Endothelial cell of umbilical vein (primary cell): ENCODE measurements at regions not wholly inside any gene's neighbourhood (a gene's known extent, or its start where the extent isn't known, plus 50 kb on each side); places are given as distances from the start of the nearest gene placed in this dataset.

ENCODE experiments used
- BruUV-seq: library from RNA; stranded (reverse); fragments of 400-500 nt; replicated peaks from 2 replicates; lab custom pipeline; 2021; lab: Mats Ljungman, UMichigan
- CTCF ChIA-PET: fragments of 300-600, 350-600 bp; sonication (Branson Sonifier 250); formaldehyde crosslinking; loops from one replicate; lab custom pipeline; 2021; ENCODE audit warnings: antibody characterized with exemption, inconsistent platforms; lab: Charles Lee
- POLR2A ChIA-PET: fragments of 300-600, 350-600 bp; sonication (Branson Sonifier 250); formaldehyde crosslinking; loops from one replicate; lab custom pipeline; 2021; ENCODE audit warnings: antibody characterized with exemption, inconsistent platforms; lab: Charles Lee
- DNase-seq: peaks from one replicate; pipeline ENCODE4 v3.0.0-alpha.2; 2011; ENCODE audit warnings: low read depth, low spot score
- FAIRE-seq: peaks from 2 replicates; lab custom pipeline; 2011; peaks lifted over from hg19 to GRCh38; lab: Jason Lieb, UNC
- H2AFZ ChIP-seq: 2 replicates; pipeline ENCODE4 v1.6.0; 2012; ENCODE audit warnings: low read depth, low read length, control low read depth, inconsistent platforms
- H3K27ac ChIP-seq: 2 replicates; pipeline ENCODE4 v1.5.1; 2011; ENCODE audit warnings: low read depth, mild to moderate bottlenecking, control low read depth, low read length, moderate library complexity; ENCODE audit not compliant: insufficient read depth
- H3K27me3 ChIP-seq, 2 experiments: 2 replicates each; pipeline versions ENCODE4 v1.6.0 to v1.6.1; 2011; ENCODE audit warnings: low read length in 2 of 2, mixed read lengths in 1 of 2; ENCODE audit not compliant: control insufficient read depth in 2 of 2, insufficient read depth in 2 of 2
- H3K36me3 ChIP-seq, 2 experiments: 2 replicates in 1 of 2; 3 replicates in 1 of 2; pipeline ENCODE4 v1.5.1; 2011; ENCODE audit warnings: low read length in 2 of 2, mild to moderate bottlenecking in 1 of 2, moderate library complexity in 1 of 2; ENCODE audit not compliant: control insufficient read depth in 2 of 2, insufficient read depth in 2 of 2; ENCODE audit errors: extremely low read depth in 1 of 2
- H3K4me1 ChIP-seq: 3 replicates; pipeline ENCODE4 v1.5.1; 2011; ENCODE audit warnings: mild to moderate bottlenecking, low read length; ENCODE audit not compliant: control insufficient read depth, insufficient read depth; ENCODE audit errors: extremely low read depth
- H3K4me2 ChIP-seq: 2 replicates; pipeline ENCODE4 v1.6.1; 2011; ENCODE audit warnings: low read length, control low read depth, mixed read lengths; ENCODE audit not compliant: insufficient read depth
- H3K4me3 ChIP-seq, 3 experiments: fragments of 200-600 bp in 1 of 3; sonication (generic), shearing (Covaris generic) in 1 of 3; replicated peaks in 1 of 3; 2 replicates each; pipeline ENCODE4 v1.5.1; 2011 to 2016; ENCODE audit warnings: control low read depth in 3 of 3, low read length in 3 of 3, mild to moderate bottlenecking in 2 of 3, inconsistent platforms in 1 of 3, low read depth in 1 of 3, moderate library complexity in 1 of 3; ENCODE audit not compliant: insufficient read depth in 1 of 3
- H3K79me2 ChIP-seq: 2 replicates; pipeline ENCODE4 v1.6.0; 2012; ENCODE audit warnings: low read length, inconsistent platforms; ENCODE audit not compliant: control insufficient read depth, insufficient read depth
- H3K9ac ChIP-seq: replicated peaks from 2 replicates; pipeline ENCODE3; 2011; ENCODE audit warnings: low read length, control low read depth; ENCODE audit not compliant: insufficient read depth; ENCODE audit errors: extremely low read depth
- H3K9me1 ChIP-seq: replicated peaks from 3 replicates; pipeline ENCODE4 v1.6.0; 2011; ENCODE audit warnings: mild to moderate bottlenecking, low read length; ENCODE audit not compliant: control insufficient read depth, insufficient read depth; ENCODE audit errors: extremely low read depth
- H3K9me3 ChIP-seq: replicated peaks from 2 replicates; pipeline ENCODE4 v1.5.1; 2012; ENCODE audit warnings: low read length, inconsistent platforms; ENCODE audit not compliant: control insufficient read depth, insufficient read depth
- H4K20me1 ChIP-seq: replicated peaks from 2 replicates; pipeline ENCODE3; 2011; ENCODE audit warnings: mild to moderate bottlenecking, low read length; ENCODE audit not compliant: control insufficient read depth, insufficient read depth; ENCODE audit errors: extremely low read depth
- CTCF ChIP-seq, 2 donors: IDR thresholded peaks; 1 replicate in 1 of 2; 2 replicates in 1 of 2; pipeline ENCODE4 v1.5.1; 2011; ENCODE audit warnings: low read length in 2 of 2, mild to moderate bottlenecking in 2 of 2, moderate library complexity in 2 of 2, control low read depth in 1 of 2, inconsistent platforms in 1 of 2, low read depth in 1 of 2; ENCODE audit not compliant: insufficient read depth in 1 of 2; ENCODE audit errors: extremely low read depth in 1 of 2
- EZH2 ChIP-seq: IDR thresholded peaks from 2 replicates; pipeline ENCODE4 v1.6.1; 2012; ENCODE audit warnings: borderline replicate concordance, low read depth, mild to moderate bottlenecking, moderate library complexity, low read length, inconsistent platforms; ENCODE audit not compliant: severe bottlenecking
- FOS ChIP-seq: IDR thresholded peaks from 2 replicates; pipeline ENCODE4 v1.6.1; 2011; ENCODE audit warnings: mild to moderate bottlenecking, low read length, moderate library complexity, borderline replicate concordance; ENCODE audit not compliant: insufficient read depth
- GATA2 ChIP-seq: IDR thresholded peaks from 2 replicates; pipeline ENCODE4 v1.7.0; 2011; ENCODE audit warnings: low read depth, mild to moderate bottlenecking, moderate library complexity, mixed read lengths, low read length; ENCODE audit not compliant: insufficient read length, insufficient read depth
- JUN ChIP-seq: IDR thresholded peaks from 2 replicates; pipeline ENCODE4 v1.6.1; 2011; ENCODE audit warnings: borderline replicate concordance, low read depth; ENCODE audit not compliant: insufficient read length, insufficient read depth
- MAX ChIP-seq: IDR thresholded peaks from 2 replicates; pipeline ENCODE4 v1.6.1; 2011; ENCODE audit not compliant: insufficient read depth, insufficient read length
- MYC ChIP-seq: IDR thresholded peaks from one replicate; pipeline ENCODE4 v1.6.1; 2011; ENCODE audit warnings: mild to moderate bottlenecking, low read depth, low read length
- POLR2A ChIP-seq: IDR thresholded peaks from 2 replicates; pipeline ENCODE4 v1.6.1; 2012; ENCODE audit warnings: low read depth, mild to moderate bottlenecking, control low read depth, low read length
- POLR2AphosphoS5 ChIP-seq: IDR thresholded peaks from 2 replicates; pipeline ENCODE4 v1.6.1; 2012; ENCODE audit warnings: low read depth, mild to moderate bottlenecking, control low read depth, low read length, moderate library complexity; ENCODE audit not compliant: insufficient read depth
- dilution Hi-C: fragments of 300-500 bp; cut with MboI; formaldehyde crosslinking; loops from one replicate; pipeline ENCODE4 v1.15.0; 2019; ENCODE audit warnings: low sequenced_read_pairs; ENCODE audit not compliant: extremely low pct_ligation_motif_present
- intact Hi-C: fragments of 100-400 bp; cut with micrococcal nuclease; formaldehyde crosslinking; loops from one replicate; pipeline ENCODE4 v1.10.0; 2022

- no peak for TF ChIP-seq POLR2AphosphoS5
- no peak for TF ChIP-seq POLR2A
- no peak for TF ChIP-seq GATA2
- no peak for TF ChIP-seq EZH2
- no peaks in the 10 kb centered on the region for H3K9me1 ChIP-seq
- no peaks in the 10 kb centered on the region for H3K9me3 ChIP-seq
- H3K27me3 ChIP-seq, result no peaks in the 10 kb centered on the region
- BruUV-seq, result no TSS peak
- ChIA-PET CTCF (interaction anchor here (1.0 kb wide), 1 partner anchor 19 kb away, joined by 3 read pairs; no protein-coding TSS in a partner anchor), POLR2A (no interaction called here)
- H3K36me3 ChIP-seq, result no peaks in the 10 kb centered on the region
- H3K4me2 ChIP-seq, result no peak overlapping the region
- intact Hi-C loops, result no loop called here
- H3K4me1 ChIP-seq, result no peaks in the 10 kb centered on the region
- H3K79me2 ChIP-seq, result no peaks in the 10 kb centered on the region
- DNase-seq, result no peak
- no peak overlapping the region for H3K9ac ChIP-seq
- no peak overlapping the region for H3K4me3 ChIP-seq
- H3K27ac ChIP-seq, result no peak overlapping the region
- no peak overlapping the region for H2AFZ ChIP-seq
- H4K20me1 ChIP-seq, result no peaks in the 10 kb centered on the region
- dilution Hi-C loops, result no loop called here
- no peak for FAIRE-seq
Measured at GRCh38 chr7:85528581-85528980, 341.7 kb upstream of the SEMA3D start.

- Histone ChIP-seq H3K27me3 (no peaks in the 10 kb centered on the region), H3K4me3 (no peak overlapping the region), H3K9me1 (no peaks in the 10 kb centered on the region), H3K36me3 (no peaks in the 10 kb centered on the region), H3K79me2 (no peaks in the 10 kb centered on the region), H3K9me3 (no peaks in the 10 kb centered on the region), H3K9ac (no peak overlapping the region), H3K4me1 (no peaks in the 10 kb centered on the region), H3K27ac (no peak overlapping the region), H2AFZ (no peak overlapping the region), H3K4me2 (no peak overlapping the region), H4K20me1 (no peaks in the 10 kb centered on the region)
- no TSS peak for BruUV-seq
- dilution Hi-C loops, result no loop called here
- DNase-seq (no peak), FAIRE-seq (no peak)
- CTCF ChIA-PET, result no interaction called here
- TF ChIP-seq JUN, result no peak
- TF ChIP-seq FOS, result no peak
- TF ChIP-seq MAX, result no peak
- TF ChIP-seq GATA2, result no peak
- no peak for TF ChIP-seq POLR2AphosphoS5
- TF ChIP-seq POLR2A, result no peak
- no peak for TF ChIP-seq MYC
- TF ChIP-seq CTCF (IDR thresholded peaks at IDR 0.05; ENCODE audit: extremely low read depth in 1 of 2, insufficient read depth in 1 of 2, low read depth in 1 of 2, low read length in 2 of 2), result no peak
- no peak for TF ChIP-seq EZH2
- intact Hi-C loops, result no loop called here
- POLR2A ChIA-PET, result no interaction called here
Measured at GRCh38 chr7:85525676-85526075, 338.8 kb upstream of the SEMA3D start.
